ENCODE measurements at regions not wholly inside any gene's neighbourhood (a gene's known extent, or its start where the extent isn't known, plus 50 kb on each side); places are given as distances from the start of the nearest gene placed in this dataset.

DNA sequence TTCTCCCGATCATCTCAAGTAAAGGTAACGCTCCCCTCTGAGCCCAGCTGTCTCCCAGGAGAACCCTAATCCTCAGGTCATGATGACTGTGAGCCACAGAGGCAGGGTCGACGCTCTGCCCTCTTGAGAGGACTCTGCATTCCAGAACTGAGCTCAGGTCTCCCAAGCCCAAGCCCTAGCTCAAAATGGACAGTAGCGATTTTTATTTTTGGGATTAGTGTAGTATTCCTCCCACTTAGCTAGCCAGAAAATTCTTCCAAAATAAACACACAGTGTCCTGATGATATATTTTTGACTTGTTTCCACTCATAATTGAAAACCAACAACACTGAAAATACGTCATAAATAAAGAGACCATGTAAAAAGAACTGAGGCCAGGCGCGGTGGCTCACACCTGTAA lies 462.0 kb upstream of the MGMT start:
- TF ChIP-seq CTCF (conservative IDR thresholded peaks at IDR 0.05; ENCODE audit: low read depth, low read length): no peak
- DNase-seq (ENCODE audit: low read depth): no peak
- no peak overlapping the region for H3K4me3 ChIP-seq (ENCODE audit: low read length)

- no peak overlapping the region for H3K4me3 ChIP-seq (ENCODE audit: low read length)
- no peak for DNase-seq (ENCODE audit: low read depth)
- no peak for TF ChIP-seq CTCF (conservative IDR thresholded peaks at IDR 0.05; ENCODE audit: low read depth, low read length)
Observed at GRCh38 chr10:129005804-129006203, 461.2 kb upstream of the MGMT start.

- DNase-seq (ENCODE audit: low read depth): no peak
- TF ChIP-seq CTCF (conservative IDR thresholded peaks at IDR 0.05; ENCODE audit: low read depth, low read length): no peak
- no peak overlapping the region for H3K4me3 ChIP-seq (ENCODE audit: low read length)
Observed at GRCh38 chr10:129018511-129018910, 448.5 kb upstream of the MGMT start.

DNA sequence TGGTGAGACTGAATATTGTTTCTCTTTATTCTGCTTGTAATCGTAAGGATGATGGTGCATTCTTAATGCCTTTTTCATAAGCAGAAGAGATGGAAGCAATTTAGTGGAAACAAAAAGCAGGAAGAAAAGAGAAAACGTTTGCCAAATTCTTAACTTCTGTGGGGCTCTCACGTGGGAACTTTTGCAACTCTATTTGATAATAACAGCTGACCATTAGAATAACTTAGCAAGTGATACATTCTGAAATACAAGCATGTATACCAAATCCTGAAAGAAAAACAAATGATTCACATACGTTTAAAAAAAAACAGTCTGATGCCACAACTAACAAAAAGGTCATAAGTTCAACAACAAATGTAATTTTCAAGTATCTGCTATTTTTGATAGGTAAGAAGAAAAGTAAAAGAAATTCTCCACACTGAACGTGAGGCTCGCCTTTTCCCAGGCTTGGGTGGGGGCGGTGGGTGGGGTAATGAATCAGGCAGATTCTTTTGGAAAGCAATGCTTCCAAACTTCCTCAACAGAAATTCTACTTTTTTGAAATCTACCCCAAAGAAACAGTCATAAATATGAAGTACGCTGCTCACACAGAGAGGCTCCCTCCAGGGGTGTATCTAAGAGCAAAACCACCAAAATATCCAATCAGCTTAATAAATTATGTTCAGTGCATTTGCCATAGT lies 446.2 kb upstream of the MGMT start:
- no peak for TF ChIP-seq CTCF (conservative IDR thresholded peaks at IDR 0.05; ENCODE audit: low read depth, low read length)
- no peak overlapping the region for H3K4me3 ChIP-seq (ENCODE audit: low read length)
- no peak for DNase-seq (ENCODE audit: low read depth)

GRCh38 chr10:129021594-129022304 lies 445.3 kb upstream of the MGMT start:
- no peak overlapping the region for H3K4me3 ChIP-seq (ENCODE audit: low read length)
- TF ChIP-seq CTCF (conservative IDR thresholded peaks at IDR 0.05; ENCODE audit: low read depth, low read length): no peak
- DNase-seq (ENCODE audit: low read depth): no peak

DNA sequence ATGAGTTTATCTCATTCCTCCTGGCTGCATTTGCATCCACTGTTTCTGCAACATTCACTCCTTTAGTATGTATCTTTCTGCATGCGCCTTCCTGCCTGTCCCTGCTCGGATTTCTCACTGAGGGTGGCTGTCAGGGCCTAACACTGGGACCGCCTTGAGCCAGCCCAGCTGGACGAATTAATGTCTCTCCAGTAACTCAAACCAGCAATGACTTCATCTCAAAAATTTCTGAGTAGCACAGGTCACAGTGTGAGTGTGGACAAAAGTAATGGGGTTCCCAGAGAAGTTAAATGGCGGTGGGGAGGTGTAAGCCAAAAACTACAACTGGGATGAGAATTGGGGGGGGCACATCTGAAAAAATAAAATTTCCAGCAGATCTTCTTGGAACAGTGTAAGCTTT lies 444.0 kb upstream of the MGMT start:
- no peak overlapping the region for H3K4me3 ChIP-seq (ENCODE audit: low read length)
- TF ChIP-seq CTCF (conservative IDR thresholded peaks at IDR 0.05; ENCODE audit: low read depth, low read length): no peak
- no peak for DNase-seq (ENCODE audit: low read depth)

- no peak for TF ChIP-seq CTCF (conservative IDR thresholded peaks at IDR 0.05; ENCODE audit: low read depth, low read length)
- no peak for DNase-seq (ENCODE audit: low read depth)
- no peak overlapping the region for H3K4me3 ChIP-seq (ENCODE audit: low read length)
Observed at GRCh38 chr10:129024046-129024445, 443.0 kb upstream of the MGMT start.
